Colonic mucosa (tissue), 4 donors: ENCODE measurements at regions not wholly inside any gene's neighbourhood (a gene's known extent, or its start where the extent isn't known, plus 50 kb on each side); places are given as distances from the start of the nearest gene placed in this dataset.

Source experiments
- DNase-seq: peaks from one replicate; pipeline ENCODE4 v3.0.0-alpha.2; 2020
- H3K27ac ChIP-seq: fragments of 200-600 bp; one replicate; pipeline ENCODE4 v1.8.0; 2021
- H3K27me3 ChIP-seq: fragments of 200-600 bp; one replicate; pipeline ENCODE4 v1.8.0; 2021
- H3K36me3 ChIP-seq: fragments of 200-600 bp; one replicate; pipeline ENCODE4 v1.8.0; 2021
- H3K4me1 ChIP-seq: fragments of 200-600 bp; one replicate; pipeline ENCODE4 v1.8.0; 2021; ENCODE audit warnings: mild to moderate bottlenecking
- H3K4me3 ChIP-seq: fragments of 200-600 bp; one replicate; pipeline ENCODE4 v1.8.0; 2021
- H3K9ac ChIP-seq, 2 donors: one replicate each; pipeline ENCODE4 v1.7.0; 2013; ENCODE audit warnings: control low read depth in 2 of 2, low read depth in 2 of 2, low read length in 2 of 2
- H3K9me3 ChIP-seq: fragments of 200-600 bp; one replicate; pipeline ENCODE4 v1.8.0; 2021
- intact Hi-C: fragments of 100-400 bp; cut with DNase I; formaldehyde crosslinking; loops from one replicate; pipeline ENCODE4 v1.14.1; 2022
- TF ChIP-seq, protein P1 (sequence below): fragments of 200-600 bp; IDR thresholded peaks from one replicate; pipeline ENCODE4 v1.8.0; 2022; ENCODE audit warnings: antibody characterized with exemption, mild to moderate bottlenecking
- donor health status: healthy.
- donor health status: DM: no; HTN: no; CAD: no.
- donor health status: DM: no; HTN: no; CAD: no.

DNA sequence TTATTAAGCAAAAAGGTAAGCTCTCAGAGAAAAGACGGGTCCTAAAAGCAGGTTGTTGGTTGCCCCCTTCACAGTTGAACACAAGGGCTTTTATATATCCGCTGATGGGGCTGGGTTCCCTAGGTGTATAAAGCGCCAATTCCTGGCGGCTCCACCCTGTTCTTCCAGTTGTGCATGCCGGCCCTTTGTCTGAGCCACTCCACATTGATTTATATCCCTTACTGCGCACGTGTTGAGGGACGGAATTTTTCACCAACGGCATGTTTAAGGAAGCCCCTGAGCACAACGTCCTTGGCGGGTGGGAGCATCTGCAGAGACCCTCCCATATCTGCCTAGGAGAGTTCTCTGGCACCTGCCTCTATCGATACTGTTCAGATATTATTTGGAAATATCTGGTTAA lies 135.7 kb downstream of the DTHD1 start:
- TF ChIP-seq, protein P1, sequence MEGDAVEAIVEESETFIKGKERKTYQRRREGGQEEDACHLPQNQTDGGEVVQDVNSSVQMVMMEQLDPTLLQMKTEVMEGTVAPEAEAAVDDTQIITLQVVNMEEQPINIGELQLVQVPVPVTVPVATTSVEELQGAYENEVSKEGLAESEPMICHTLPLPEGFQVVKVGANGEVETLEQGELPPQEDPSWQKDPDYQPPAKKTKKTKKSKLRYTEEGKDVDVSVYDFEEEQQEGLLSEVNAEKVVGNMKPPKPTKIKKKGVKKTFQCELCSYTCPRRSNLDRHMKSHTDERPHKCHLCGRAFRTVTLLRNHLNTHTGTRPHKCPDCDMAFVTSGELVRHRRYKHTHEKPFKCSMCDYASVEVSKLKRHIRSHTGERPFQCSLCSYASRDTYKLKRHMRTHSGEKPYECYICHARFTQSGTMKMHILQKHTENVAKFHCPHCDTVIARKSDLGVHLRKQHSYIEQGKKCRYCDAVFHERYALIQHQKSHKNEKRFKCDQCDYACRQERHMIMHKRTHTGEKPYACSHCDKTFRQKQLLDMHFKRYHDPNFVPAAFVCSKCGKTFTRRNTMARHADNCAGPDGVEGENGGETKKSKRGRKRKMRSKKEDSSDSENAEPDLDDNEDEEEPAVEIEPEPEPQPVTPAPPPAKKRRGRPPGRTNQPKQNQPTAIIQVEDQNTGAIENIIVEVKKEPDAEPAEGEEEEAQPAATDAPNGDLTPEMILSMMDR = no peak
- H3K9me3 ChIP-seq = no peaks in the 10 kb centered on the region
- no peaks in the 10 kb centered on the region for H3K36me3 ChIP-seq
- intact Hi-C loops = loop anchor here (10.0 kb wide), 1 partner anchor 968 kb away; no protein-coding TSS in a partner anchor
- DNase-seq = no peak
- H3K9ac ChIP-seq = no peak overlapping the region
- no peaks in the 10 kb centered on the region for H3K4me1 ChIP-seq
- H3K27me3 ChIP-seq = no peaks in the 10 kb centered on the region
- H3K4me3 ChIP-seq = no peak overlapping the region
- no peak overlapping the region for H3K27ac ChIP-seq

DNA sequence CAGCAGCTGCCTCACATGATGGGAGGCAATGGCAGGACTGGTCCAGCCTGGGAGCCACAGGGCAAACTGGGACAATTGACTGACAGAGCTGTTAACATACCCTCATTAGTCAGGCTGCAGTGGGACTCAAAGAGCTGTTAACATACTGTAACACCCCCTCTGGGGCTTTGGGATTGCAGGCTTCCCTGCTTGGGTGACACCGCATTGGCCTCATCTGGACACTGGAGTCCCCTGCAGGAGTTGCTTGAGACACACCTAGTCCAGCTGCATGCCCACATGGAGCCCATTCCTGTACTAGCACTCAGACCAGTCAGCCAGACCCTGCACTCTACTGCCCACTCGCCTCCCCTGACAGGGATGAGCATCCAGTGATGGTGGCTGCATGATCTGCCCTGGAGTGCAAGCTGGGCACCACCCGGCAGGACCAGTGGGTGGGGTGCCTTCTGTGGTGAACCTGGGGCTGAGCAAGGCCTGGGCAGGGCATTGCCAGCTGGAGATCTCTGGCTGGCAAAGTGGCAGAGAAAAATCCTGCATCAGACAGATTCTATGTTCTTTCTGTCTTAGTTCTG lies 138.8 kb downstream of the DTHD1 start:
- H3K27me3 ChIP-seq = no peaks in the 10 kb centered on the region
- intact Hi-C loops = no loop called here
- DNase-seq = no peak

DNA sequence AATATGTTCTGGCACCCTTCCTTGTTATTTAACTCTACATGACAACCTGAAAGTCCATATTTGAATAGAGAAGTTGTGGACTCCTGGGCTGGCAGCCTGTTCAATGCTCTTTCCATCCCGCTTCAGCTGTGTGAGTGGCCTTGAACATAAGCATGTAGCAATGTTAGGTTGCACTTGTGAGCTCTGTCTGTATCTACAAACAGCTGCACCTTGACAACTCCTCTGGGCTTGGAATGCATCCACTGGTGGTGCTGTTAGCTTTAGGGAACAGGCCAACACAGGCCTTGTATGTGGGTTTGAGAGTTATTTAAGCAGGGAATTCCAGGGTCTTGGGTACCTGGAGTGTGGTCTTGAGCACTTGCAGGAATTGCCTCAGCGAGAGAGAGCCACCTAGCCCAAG lies 141.2 kb downstream of the DTHD1 start:
- H3K4me3 ChIP-seq = no peak overlapping the region
- H3K27ac ChIP-seq = no peak overlapping the region
- no peaks in the 10 kb centered on the region for H3K4me1 ChIP-seq
- TF ChIP-seq, protein P1 = no peak
- no peaks in the 10 kb centered on the region for H3K27me3 ChIP-seq
- DNase-seq = no peak
- H3K9me3 ChIP-seq = no peaks in the 10 kb centered on the region
- H3K36me3 ChIP-seq = no peaks in the 10 kb centered on the region
- intact Hi-C loops = no loop called here
- H3K9ac ChIP-seq = no peak overlapping the region

More for the DNA sequence above, 138.8 kb downstream of the DTHD1 start:
- Histone ChIP-seq H3K4me1 (no peaks in the 10 kb centered on the region), H3K36me3 (no peaks in the 10 kb centered on the region), H3K9ac (no peak overlapping the region), H3K9me3 (no peaks in the 10 kb centered on the region), H3K27ac (no peak overlapping the region), H3K4me3 (no peak overlapping the region)
- TF ChIP-seq, protein P1 = no peak

GRCh38 chr4:36426741-36427140 lies 145.3 kb downstream of the DTHD1 start:
- Histone ChIP-seq H3K4me1 (no peaks in the 10 kb centered on the region), H3K9ac (no peak overlapping the region), H3K4me3 (no peak overlapping the region), H3K27ac (no peak overlapping the region), H3K36me3 (no peaks in the 10 kb centered on the region), H3K27me3 (no peaks in the 10 kb centered on the region), H3K9me3 (no peaks in the 10 kb centered on the region)
- intact Hi-C loops = no loop called here
- no peak for DNase-seq
- TF ChIP-seq, protein P1 = no peak

DNA sequence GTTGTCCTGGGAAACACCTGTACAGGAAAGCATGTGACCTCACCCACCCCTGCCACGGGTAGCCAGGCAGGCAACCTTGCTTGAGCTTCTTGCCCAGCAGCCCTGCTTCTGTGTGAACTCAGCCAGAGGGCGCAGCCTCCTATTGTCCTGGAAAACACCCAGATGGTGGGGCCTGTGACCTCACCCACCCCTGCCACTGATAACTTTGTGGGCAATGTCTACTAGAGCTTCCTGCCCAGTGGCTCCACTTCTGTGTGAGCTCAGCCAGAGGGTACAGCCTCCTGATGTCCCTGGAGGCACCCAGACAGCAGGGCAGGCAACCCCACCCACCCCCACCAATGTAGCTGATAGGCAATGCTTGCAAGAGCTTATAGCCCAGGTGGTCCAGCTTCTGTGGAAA lies 146.3 kb downstream of the DTHD1 start:
- TF ChIP-seq, protein P1 = no peak
- no peaks in the 10 kb centered on the region for H3K9me3 ChIP-seq
- H3K27ac ChIP-seq = no peak overlapping the region
- no peak overlapping the region for H3K4me3 ChIP-seq
- intact Hi-C loops = no loop called here
- H3K27me3 ChIP-seq = no peaks in the 10 kb centered on the region
- H3K4me1 ChIP-seq = no peaks in the 10 kb centered on the region
- H3K36me3 ChIP-seq = no peaks in the 10 kb centered on the region
- no peak for DNase-seq
- H3K9ac ChIP-seq = no peak overlapping the region
